ENCODE measurements at regions not wholly inside any gene's neighbourhood (a gene's known extent, or its start where the extent isn't known, plus 50 kb on each side); places are given as distances from the start of the nearest gene placed in this dataset.
"Not testable (repeated sequence)": the region's sequence is repeated elsewhere in the genome, so short reads cannot be mapped to it uniquely, and the experiment has no call there.

- not testable (repeated sequence) for DNase-seq (ENCODE audit: low spot score); H3K9me3 Mint-ChIP-seq; H3K36me3 Mint-ChIP-seq; H3K4me1 Mint-ChIP-seq (ENCODE audit: low read depth in 2 of 2); H3K4me3 Mint-ChIP-seq; H3K27me3 Mint-ChIP-seq; H3K27ac Mint-ChIP-seq; ATAC-seq
Measured at GRCh38 chrX:10469-11458, 270.4 kb upstream of the PLCXD1 start.

- not testable (repeated sequence) for H3K27me3 Mint-ChIP-seq; H3K27ac Mint-ChIP-seq; H3K36me3 Mint-ChIP-seq; DNase-seq (ENCODE audit: low spot score); H3K4me3 Mint-ChIP-seq; H3K9me3 Mint-ChIP-seq; H3K4me1 Mint-ChIP-seq (ENCODE audit: low read depth in 2 of 2)
- peak in 1 of 2 donors; percentile 56 for ATAC-seq
Measured at GRCh38 chrX:13821-14443, 267.2 kb upstream of the PLCXD1 start.

- not testable (repeated sequence) for H3K36me3 Mint-ChIP-seq; H3K4me3 Mint-ChIP-seq; H3K4me1 Mint-ChIP-seq (ENCODE audit: low read depth in 2 of 2); H3K27me3 Mint-ChIP-seq; H3K9me3 Mint-ChIP-seq; H3K27ac Mint-ChIP-seq
- ATAC-seq: peak in 1 of 2 donors; percentile 24
- peak; percentile 51 for DNase-seq (ENCODE audit: low spot score)
Measured at GRCh38 chrX:14452-14851, 266.7 kb upstream of the PLCXD1 start.

GRCh38 chrX:18768-19454 is 262.3 kb upstream of the PLCXD1 start:
- H3K36me3 Mint-ChIP-seq; H3K27me3 Mint-ChIP-seq; H3K9me3 Mint-ChIP-seq; H3K4me3 Mint-ChIP-seq; H3K27ac Mint-ChIP-seq; H3K4me1 Mint-ChIP-seq (ENCODE audit: low read depth in 2 of 2): not testable (repeated sequence)
- ATAC-seq: peak; percentile 33 to 93
- peak; percentile 64 for DNase-seq (ENCODE audit: low spot score)

- not testable (repeated sequence) for H3K4me1 Mint-ChIP-seq (ENCODE audit: low read depth in 2 of 2); H3K27ac Mint-ChIP-seq; H3K36me3 Mint-ChIP-seq; H3K4me3 Mint-ChIP-seq; DNase-seq (ENCODE audit: low spot score); H3K9me3 Mint-ChIP-seq; H3K27me3 Mint-ChIP-seq
- ATAC-seq: peak in 1 of 2 donors; percentile 75
Measured at GRCh38 chrX:19455-19827, 261.7 kb upstream of the PLCXD1 start.

GRCh38 chrX:19912-20571 is 261.1 kb upstream of the PLCXD1 start:
- Mint-ChIP-seq H3K36me3 (no peaks in the 10 kb centered on the region), H3K27ac (peak overlapping the region in 1 of 2 donors; percentile 77), H3K4me3 (no peak overlapping the region), H3K4me1 (ENCODE audit: low read depth in 2 of 2) (peaks cover 0 to 4% of the 10 kb centered on the region in 2 donors), H3K9me3 (no peaks in the 10 kb centered on the region), H3K27me3 (no peaks in the 10 kb centered on the region)
- ATAC-seq (peak; percentile 55 to 57), DNase-seq (ENCODE audit: low spot score) (peak; percentile 54)

- H3K9me3 Mint-ChIP-seq; H3K27ac Mint-ChIP-seq; ATAC-seq; H3K4me3 Mint-ChIP-seq; DNase-seq (ENCODE audit: low spot score); H3K36me3 Mint-ChIP-seq; H3K27me3 Mint-ChIP-seq; H3K4me1 Mint-ChIP-seq (ENCODE audit: low read depth in 2 of 2): not testable (repeated sequence)
Measured at GRCh38 chrX:24139-24538, 257.0 kb upstream of the PLCXD1 start.
